Right ventricle myocardium inferior (tissue), 1 donor: ENCODE measurements at regions not wholly inside any gene's neighbourhood (a gene's known extent, or its start where the extent isn't known, plus 50 kb on each side); places are given as distances from the start of the nearest gene placed in this dataset.
"Not testable (repeated sequence)": the region's sequence is repeated elsewhere in the genome, so short reads cannot be mapped to it uniquely, and the experiment has no call there.

Experiments
- ATAC-seq: fragments of 200-7000 bp; cut with Tn5 transposase; one replicate; pipeline ENCODE4 v1.9.1; 2020; ENCODE audit warnings: mild to moderate bottlenecking, moderate library complexity
- DNase-seq: peaks from one replicate; pipeline ENCODE4 v3.0.0; 2021; ENCODE audit errors: missing footprints
- intact Hi-C: fragments of 100-400 bp; cut with DNase I; formaldehyde crosslinking; loops from one replicate; pipeline ENCODE4 v1.11.0; 2022
- donor health status: DM: no; HTN: yes; CAD: no; lungs with severe emphysema.

GRCh38 chr12:87651670-87652425 lies 377.4 kb downstream of the C12orf50 start:
- intact Hi-C loops: no loop called here
- ATAC-seq (no peak), DNase-seq (no peak)

- intact Hi-C loops: no loop called here
- no peak for DNase-seq
- ATAC-seq: no peak
Measured at GRCh38 chr12:87642245-87642644, 387.0 kb downstream of the C12orf50 start.

- intact Hi-C loops: no loop called here
- DNase-seq: no peak
- ATAC-seq: no peak
Measured at GRCh38 chr12:87618199-87618598, 411.0 kb downstream of the C12orf50 start.

GRCh38 chr12:87612996-87613395 lies 416.2 kb downstream of the C12orf50 start:
- DNase-seq (no peak), ATAC-seq (no peak)
- intact Hi-C loops: no loop called here

- DNase-seq: no peak
- intact Hi-C loops: no loop called here
- ATAC-seq: no peak
Measured at GRCh38 chr12:87608321-87608720, 420.9 kb downstream of the C12orf50 start.

GRCh38 chr12:87603727-87604126 lies 425.5 kb downstream of the C12orf50 start:
- intact Hi-C loops: no loop called here
- ATAC-seq: no peak

GRCh38 chr12:87599459-87599858 lies 429.7 kb downstream of the C12orf50 start:
- no peak for ATAC-seq
- intact Hi-C loops: no loop called here

More at GRCh38 chr12:87603727-87604126, 425.5 kb downstream of the C12orf50 start:
- DNase-seq: no peak

GRCh38 chr12:87597114-87597513 lies 432.1 kb downstream of the C12orf50 start:
- intact Hi-C loops: no loop called here
- ATAC-seq (no peak), DNase-seq (no peak)

More at GRCh38 chr12:87599459-87599858, 429.7 kb downstream of the C12orf50 start:
- DNase-seq: no peak

- no peak for DNase-seq
- intact Hi-C loops: no loop called here
- ATAC-seq: no peak
Measured at GRCh38 chr12:87596636-87597035, 432.6 kb downstream of the C12orf50 start.

- ATAC-seq (no peak), DNase-seq (no peak)
- intact Hi-C loops: no loop called here
Measured at GRCh38 chr12:87596134-87596533, 433.1 kb downstream of the C12orf50 start.

- intact Hi-C loops: no loop called here
- DNase-seq (no peak), ATAC-seq (no peak)
Measured at GRCh38 chr12:87585882-87586557, 443.2 kb downstream of the C12orf50 start.

GRCh38 chr12:87579091-87579490 lies 450.1 kb downstream of the C12orf50 start:
- DNase-seq, ATAC-seq, intact Hi-C loops: not testable (repeated sequence)

GRCh38 chr12:87575906-87576305 lies 453.3 kb downstream of the C12orf50 start:
- intact Hi-C loops: no loop called here
- ATAC-seq: no peak
- no peak for DNase-seq

GRCh38 chr12:87566918-87567317 lies 462.3 kb downstream of the C12orf50 start:
- intact Hi-C loops, DNase-seq, ATAC-seq: not testable (repeated sequence)

- DNase-seq: no peak
- intact Hi-C loops: no loop called here
- ATAC-seq: no peak
Measured at GRCh38 chr12:87556985-87557384, 472.2 kb downstream of the C12orf50 start.

- DNase-seq, intact Hi-C loops, ATAC-seq: not testable (repeated sequence)
Measured at GRCh38 chr12:87531213-87531612, 498.0 kb downstream of the C12orf50 start.

GRCh38 chr12:87529413-87529812 lies 499.8 kb downstream of the C12orf50 start:
- ATAC-seq (no peak), DNase-seq (no peak)
- intact Hi-C loops: no loop called here

GRCh38 chr12:87520968-87521367 lies 508.2 kb downstream of the C12orf50 start:
- intact Hi-C loops: no loop called here
- DNase-seq: no peak
- ATAC-seq: no peak

- DNase-seq (no peak), ATAC-seq (no peak)
- intact Hi-C loops: no loop called here
Measured at GRCh38 chr12:87518481-87518880, 510.7 kb downstream of the C12orf50 start.

GRCh38 chr12:87518036-87518435 lies 511.2 kb downstream of the C12orf50 start:
- peak; percentile 28 for DNase-seq
- intact Hi-C loops: no loop called here
- no peak for ATAC-seq
